ENCODE measurements at regions not wholly inside any gene's neighbourhood (a gene's known extent, or its start where the extent isn't known, plus 50 kb on each side); places are given as distances from the start of the nearest gene placed in this dataset.

- Histone ChIP-seq H3K27ac (ENCODE audit: insufficient read depth, low read depth, low read length) (no peak overlapping the region), H3K9me1 (replicated peaks; ENCODE audit: control insufficient read depth, extremely low read depth, insufficient read depth, low read length) (no peaks in the 10 kb centered on the region), H3K79me2 (ENCODE audit: control insufficient read depth, insufficient read depth, low read length) (no peaks in the 10 kb centered on the region), H3K9me3 (replicated peaks; ENCODE audit: control insufficient read depth, insufficient read depth, low read length) (no peaks in the 10 kb centered on the region), H3K4me2 (ENCODE audit: insufficient read depth, low read length) (no peak overlapping the region), H2AFZ (ENCODE audit: low read depth, low read length) (no peak overlapping the region), H3K27me3 (ENCODE audit: control insufficient read depth in 2 of 2, insufficient read depth in 2 of 2, low read length in 2 of 2) (peaks cover 0 to 3% of the 10 kb centered on the region in 2 experiments), H3K36me3 (ENCODE audit: control insufficient read depth in 2 of 2, extremely low read depth in 1 of 2, insufficient read depth in 2 of 2, low read length in 2 of 2) (no peaks in the 10 kb centered on the region), H4K20me1 (replicated peaks; ENCODE audit: control insufficient read depth, extremely low read depth, insufficient read depth, low read length) (no peaks in the 10 kb centered on the region), H3K9ac (replicated peaks; ENCODE audit: extremely low read depth, insufficient read depth, low read length) (no peak overlapping the region), H3K4me3 (replicated peaks in 1 of 3; ENCODE audit: insufficient read depth in 1 of 3, low read depth in 1 of 3, low read length in 3 of 3) (no peak overlapping the region), H3K4me1 (ENCODE audit: control insufficient read depth, extremely low read depth, insufficient read depth, low read length) (no peaks in the 10 kb centered on the region)
- POLR2A ChIA-PET: no interaction called here
- DNase-seq (ENCODE audit: low read depth, low spot score): no peak
- CTCF ChIA-PET: no interaction called here
- no peak for FAIRE-seq
- no TSS peak for BruUV-seq (replicated peaks)
- TF ChIP-seq MYC (IDR thresholded peaks at IDR 0.05; ENCODE audit: low read depth, low read length) (no peak), JUN (IDR thresholded peaks at IDR 0.05; ENCODE audit: borderline replicate concordance, insufficient read depth, insufficient read length, low read depth) (no peak)
- intact Hi-C loops (cut with micrococcal nuclease) (no loop called here), dilution Hi-C loops (cut with MboI; ENCODE audit: extremely low pct_ligation_motif_present, low sequenced_read_pairs) (no loop called here)
These were observed 89.9 kb downstream of the GLI2 start for GRCh38 chr2:120825370-120826259.

- POLR2A ChIA-PET: no interaction called here
These were observed 90.6 kb downstream of the GLI2 start for GRCh38 chr2:120826260-120826648.

More at GRCh38 chr2:120826260-120826648, 90.6 kb downstream of the GLI2 start:
- Histone ChIP-seq H3K4me2 (ENCODE audit: insufficient read depth, low read length) (no peak overlapping the region), H3K9ac (replicated peaks; ENCODE audit: extremely low read depth, insufficient read depth, low read length) (no peak overlapping the region), H2AFZ (ENCODE audit: low read depth, low read length) (no peak overlapping the region), H3K79me2 (ENCODE audit: control insufficient read depth, insufficient read depth, low read length) (no peaks in the 10 kb centered on the region), H3K4me3 (replicated peaks in 1 of 3; ENCODE audit: insufficient read depth in 1 of 3, low read depth in 1 of 3, low read length in 3 of 3) (no peak overlapping the region), H3K27me3 (ENCODE audit: control insufficient read depth in 2 of 2, insufficient read depth in 2 of 2, low read length in 2 of 2) (peaks cover 0 to 3% of the 10 kb centered on the region in 2 experiments), H3K4me1 (ENCODE audit: control insufficient read depth, extremely low read depth, insufficient read depth, low read length) (no peaks in the 10 kb centered on the region), H3K9me3 (replicated peaks; ENCODE audit: control insufficient read depth, insufficient read depth, low read length) (no peaks in the 10 kb centered on the region), H3K36me3 (ENCODE audit: control insufficient read depth in 2 of 2, extremely low read depth in 1 of 2, insufficient read depth in 2 of 2, low read length in 2 of 2) (no peaks in the 10 kb centered on the region), H3K9me1 (replicated peaks; ENCODE audit: control insufficient read depth, extremely low read depth, insufficient read depth, low read length) (no peaks in the 10 kb centered on the region), H4K20me1 (replicated peaks; ENCODE audit: control insufficient read depth, extremely low read depth, insufficient read depth, low read length) (no peaks in the 10 kb centered on the region), H3K27ac (ENCODE audit: insufficient read depth, low read depth, low read length) (no peak overlapping the region)
- TF ChIP-seq JUN (IDR thresholded peaks at IDR 0.05; ENCODE audit: borderline replicate concordance, insufficient read depth, insufficient read length, low read depth): no peak
- TF ChIP-seq EZH2 (IDR thresholded peaks at IDR 0.05; ENCODE audit: borderline replicate concordance, low read depth, low read length, severe bottlenecking): no peak
- TF ChIP-seq FOS (IDR thresholded peaks at IDR 0.05; ENCODE audit: borderline replicate concordance, insufficient read depth, low read length): no peak
- FAIRE-seq (no peak), DNase-seq (ENCODE audit: low read depth, low spot score) (no peak)
- BruUV-seq (replicated peaks): no TSS peak
- dilution Hi-C loops (cut with MboI; ENCODE audit: extremely low pct_ligation_motif_present, low sequenced_read_pairs): no loop called here
- CTCF ChIA-PET: no interaction called here
- intact Hi-C loops (cut with micrococcal nuclease): no loop called here
